ENCODE measurements at regions not wholly inside any gene's neighbourhood (a gene's known extent, or its start where the extent isn't known, plus 50 kb on each side); places are given as distances from the start of the nearest gene placed in this dataset.

GRCh38 chr2:240226672-240227537 lies 86.4 kb upstream of the OTOS start:
- Mint-ChIP-seq H3K4me1 (ENCODE audit: low read depth, unreplicated experiment) (peaks cover 6% of the 10 kb centered on the region), H3K27me3 (ENCODE audit: low read depth, unreplicated experiment) (peaks cover 35% of the 10 kb centered on the region), H3K9me3 (ENCODE audit: unreplicated experiment) (peaks cover 39% of the 10 kb centered on the region), H3K27ac (ENCODE audit: unreplicated experiment) (no peak overlapping the region), H3K4me3 (ENCODE audit: unreplicated experiment) (no peak overlapping the region), H3K36me3 (ENCODE audit: low read depth, unreplicated experiment) (peaks cover 10% of the 10 kb centered on the region)
- DNase-seq (ENCODE audit: low read depth): no peak
- Histone ChIP-seq H3K4me2 (ENCODE audit: low read length) (no peak overlapping the region), H2AFZ (ENCODE audit: low read depth, low read length) (no peak overlapping the region), H3K79me2 (ENCODE audit: insufficient read depth, low read length) (no peaks in the 10 kb centered on the region), H3K9ac (ENCODE audit: low read length) (no peak overlapping the region), H3K27me3 (ENCODE audit: insufficient read depth, low read length) (no peaks in the 10 kb centered on the region), H3K36me3 (ENCODE audit: insufficient read depth, low read length) (no peaks in the 10 kb centered on the region), H3K9me3 (ENCODE audit: insufficient read depth, low read depth, low read length) (peaks cover 5% of the 10 kb centered on the region), H3K4me1 (ENCODE audit: insufficient read depth, low read length) (peaks cover 13% of the 10 kb centered on the region), H4K20me1 (ENCODE audit: insufficient read depth, low read length) (no peaks in the 10 kb centered on the region), H3K4me3 (ENCODE audit: insufficient read depth, low read depth, low read length) (no peak overlapping the region), H3K27ac (ENCODE audit: low read depth, low read length) (no peak overlapping the region)
- no peak for FAIRE-seq
- TF ChIP-seq, protein P1, sequence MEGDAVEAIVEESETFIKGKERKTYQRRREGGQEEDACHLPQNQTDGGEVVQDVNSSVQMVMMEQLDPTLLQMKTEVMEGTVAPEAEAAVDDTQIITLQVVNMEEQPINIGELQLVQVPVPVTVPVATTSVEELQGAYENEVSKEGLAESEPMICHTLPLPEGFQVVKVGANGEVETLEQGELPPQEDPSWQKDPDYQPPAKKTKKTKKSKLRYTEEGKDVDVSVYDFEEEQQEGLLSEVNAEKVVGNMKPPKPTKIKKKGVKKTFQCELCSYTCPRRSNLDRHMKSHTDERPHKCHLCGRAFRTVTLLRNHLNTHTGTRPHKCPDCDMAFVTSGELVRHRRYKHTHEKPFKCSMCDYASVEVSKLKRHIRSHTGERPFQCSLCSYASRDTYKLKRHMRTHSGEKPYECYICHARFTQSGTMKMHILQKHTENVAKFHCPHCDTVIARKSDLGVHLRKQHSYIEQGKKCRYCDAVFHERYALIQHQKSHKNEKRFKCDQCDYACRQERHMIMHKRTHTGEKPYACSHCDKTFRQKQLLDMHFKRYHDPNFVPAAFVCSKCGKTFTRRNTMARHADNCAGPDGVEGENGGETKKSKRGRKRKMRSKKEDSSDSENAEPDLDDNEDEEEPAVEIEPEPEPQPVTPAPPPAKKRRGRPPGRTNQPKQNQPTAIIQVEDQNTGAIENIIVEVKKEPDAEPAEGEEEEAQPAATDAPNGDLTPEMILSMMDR (IDR thresholded peaks at IDR 0.05; ENCODE audit: insufficient read depth, low read depth, low read length): no peak
- no peak for TF ChIP-seq EZH2 (IDR thresholded peaks at IDR 0.05; ENCODE audit: insufficient read depth, low read length)

DNA sequence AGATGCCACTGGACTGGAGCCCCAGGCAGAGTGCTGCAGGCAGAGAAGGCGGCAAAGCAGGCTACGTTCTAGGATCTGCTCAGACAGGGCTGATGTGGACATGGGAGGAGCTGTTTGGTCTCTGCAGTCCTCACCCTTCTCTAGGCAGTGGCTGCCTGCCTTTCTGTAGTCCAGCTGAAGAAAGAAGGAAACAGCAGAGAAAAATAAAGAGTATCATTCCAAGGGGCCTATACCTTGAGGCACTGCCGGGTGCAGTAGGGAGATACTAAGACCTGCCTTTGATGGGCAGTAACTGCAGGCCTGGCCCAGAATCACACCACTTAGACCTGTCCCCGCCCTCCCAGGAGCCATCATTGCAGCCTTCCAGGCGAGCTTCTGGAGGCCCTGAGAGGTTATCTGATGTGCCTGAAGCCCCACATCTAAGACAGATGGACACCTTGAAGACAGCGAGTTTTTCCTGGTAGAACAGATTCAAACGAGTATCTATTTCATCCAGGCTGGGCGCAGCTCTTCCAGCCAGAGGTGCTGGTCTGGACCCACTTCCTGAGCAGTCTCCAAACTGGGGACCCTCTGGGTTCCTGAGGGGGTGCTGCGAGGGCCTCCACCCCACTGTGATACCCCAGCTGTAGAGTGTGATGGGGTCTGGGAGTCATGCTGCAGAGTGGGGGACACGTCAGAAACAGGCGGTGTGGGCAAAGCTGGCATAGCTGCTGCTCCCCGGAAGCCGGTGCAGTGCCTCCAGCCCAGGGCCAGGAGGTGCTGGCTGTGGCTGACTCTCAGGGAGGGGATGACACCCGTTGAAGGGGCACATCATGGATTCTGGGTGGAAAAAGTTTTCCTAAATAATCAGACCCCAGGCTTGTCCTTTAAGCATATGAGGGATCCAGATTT lies 87.3 kb upstream of the OTOS start:
- no peak overlapping the region for H3K9ac ChIP-seq (ENCODE audit: low read length)
- TF ChIP-seq EZH2 (IDR thresholded peaks at IDR 0.05; ENCODE audit: insufficient read depth, low read length): no peak
- TF ChIP-seq, protein P1 (IDR thresholded peaks at IDR 0.05; ENCODE audit: insufficient read depth, low read depth, low read length): no peak
- Mint-ChIP-seq H3K9me3 (ENCODE audit: unreplicated experiment) (peaks cover 35% of the 10 kb centered on the region), H3K27me3 (ENCODE audit: low read depth, unreplicated experiment) (peaks cover 33% of the 10 kb centered on the region), H3K36me3 (ENCODE audit: low read depth, unreplicated experiment) (peaks cover 8% of the 10 kb centered on the region), H3K27ac (ENCODE audit: unreplicated experiment) (no peak overlapping the region), H3K4me1 (ENCODE audit: low read depth, unreplicated experiment) (peaks cover 6% of the 10 kb centered on the region), H3K4me3 (ENCODE audit: unreplicated experiment) (no peak overlapping the region)
- H3K36me3 ChIP-seq (ENCODE audit: insufficient read depth, low read length): no peaks in the 10 kb centered on the region
- H4K20me1 ChIP-seq (ENCODE audit: insufficient read depth, low read length): no peaks in the 10 kb centered on the region
- H3K27me3 ChIP-seq (ENCODE audit: insufficient read depth, low read length): no peaks in the 10 kb centered on the region
- DNase-seq (ENCODE audit: low read depth): no peak
- H3K79me2 ChIP-seq (ENCODE audit: insufficient read depth, low read length): no peaks in the 10 kb centered on the region
- no peak overlapping the region for H3K27ac ChIP-seq (ENCODE audit: low read depth, low read length)
- H3K4me3 ChIP-seq (ENCODE audit: insufficient read depth, low read depth, low read length): no peak overlapping the region
- FAIRE-seq: no peak
- peaks cover 13% of the 10 kb centered on the region for H3K4me1 ChIP-seq (ENCODE audit: insufficient read depth, low read length)
- no peak overlapping the region for H2AFZ ChIP-seq (ENCODE audit: low read depth, low read length)
- H3K4me2 ChIP-seq (ENCODE audit: low read length): no peak overlapping the region
- peaks cover 5% of the 10 kb centered on the region for H3K9me3 ChIP-seq (ENCODE audit: insufficient read depth, low read depth, low read length)

Measured in astrocyte (in vitro differentiated cells and primary cell).